A549 (cell line): ENCODE measurements at regions not wholly inside any gene's neighbourhood (a gene's known extent, or its start where the extent isn't known, plus 50 kb on each side); places are given as distances from the start of the nearest gene placed in this dataset.

Experiments used
- ATAC-seq, 2 experiments: fragments of 200-7000 bp in 1 of 2; fragments of >200 bp in 1 of 2; cut with Nextera tagmentation in 1 of 2; cut with Tn5 transposase in 1 of 2; 3 replicates each; pipeline versions ENCODE4 v1.8.0 to v1.9.1; 2018 to 2020; ENCODE audit warnings: mild to moderate bottlenecking in 1 of 2, moderate library complexity in 1 of 2
- CTCF ChIA-PET: fragments of 300-600 bp; sonication (Branson Sonifier 250); formaldehyde crosslinking; extraction: SDS; loops from one replicate; lab custom pipeline; 2021; ENCODE audit warnings: antibody characterized with exemption, inconsistent platforms; lab: Yijun Ruan, JAX
- POLR2A ChIA-PET: fragments of 350-600 bp; formaldehyde crosslinking; extraction: SDS; loops from one replicate; lab custom pipeline; 2021; ENCODE audit warnings: antibody characterized with exemption, inconsistent platforms; lab: Yijun Ruan, JAX
- DNase-seq, 2 experiments: peaks; one replicate each; pipeline versions ENCODE4 v3.0.0 to v3.0.0-alpha.2; 2011 to 2016; ENCODE audit warnings: low read depth in 1 of 2, low spot score in 1 of 2
- FAIRE-seq: peaks from 2 replicates; lab custom pipeline; 2011; peaks lifted over from hg19 to GRCh38; lab: Jason Lieb, UNC
- H3K27ac ChIP-seq, 2 experiments: fragments of >200 bp; sonication (Bioruptor Twin); formaldehyde crosslinking; 3 replicates each; pipeline ENCODE4 v1.5.1; 2016 to 2017
- H3K4me1 ChIP-seq: fragments of >200 bp; sonication (Bioruptor Twin); formaldehyde crosslinking; 3 replicates; pipeline ENCODE4 v1.6.1; 2016
- H3K4me2 ChIP-seq: fragments of >200 bp; sonication (Bioruptor Twin); formaldehyde crosslinking; 3 replicates; pipeline ENCODE4 v1.6.1; 2016
- H3K4me3 ChIP-seq: fragments of >200 bp; sonication (Bioruptor Twin); formaldehyde crosslinking; 3 replicates; pipeline ENCODE4 v1.5.1; 2016
- H3K9me3 ChIP-seq: fragments of >200 bp; sonication (Bioruptor Twin); formaldehyde crosslinking; 3 replicates; pipeline ENCODE4 v1.6.1; 2016
- ATOH8 ChIP-seq: fragments of 250-450 bp; sonication (Bioruptor Pico); IDR thresholded peaks from 2 replicates; pipeline ENCODE4 v1.5.0; 2020; ENCODE audit warnings: low read depth, mild to moderate bottlenecking, moderate library complexity
- BCL3 ChIP-seq: fragments of >200 bp; sonication (Bioruptor Twin); formaldehyde crosslinking; IDR thresholded peaks from 3 replicates; pipeline ENCODE4 v1.6.1; 2016
- BHLHE40 ChIP-seq: IDR thresholded peaks from 2 replicates; pipeline ENCODE4 v1.6.1; 2012; ENCODE audit warnings: low read depth, low read length, inconsistent platforms
- E2F6 ChIP-seq: IDR thresholded peaks from 2 replicates; pipeline ENCODE4 v1.6.1; 2012; ENCODE audit warnings: low read depth, borderline replicate concordance
- ELK1 ChIP-seq: fragments of 150-350 bp; IDR thresholded peaks from 2 replicates; pipeline ENCODE4 v1.6.1; 2014; ENCODE audit warnings: low read depth, mild to moderate bottlenecking, low read length
- ESRRA ChIP-seq: fragments of 150-350 bp; IDR thresholded peaks from 2 replicates; pipeline ENCODE4 v1.6.1; 2014; ENCODE audit warnings: mild to moderate bottlenecking, low read length, borderline replicate concordance
- FOXS1 ChIP-seq: fragments of 250-450 bp; sonication (Bioruptor Pico); IDR thresholded peaks from 2 replicates; pipeline ENCODE4 v1.5.0; 2020; ENCODE audit warnings: mild to moderate bottlenecking, moderate library complexity
- HMGXB4 ChIP-seq: fragments of 250-450 bp; sonication (Bioruptor Pico); IDR thresholded peaks from 2 replicates; pipeline ENCODE4 v1.5.0; 2021; ENCODE audit warnings: mild to moderate bottlenecking, moderate library complexity, borderline replicate concordance
- JUNB ChIP-seq: fragments of >200 bp; sonication (Bioruptor Twin); formaldehyde crosslinking; IDR thresholded peaks from 2 replicates; pipeline ENCODE4 v1.6.1; 2016
- KDM1A ChIP-seq: fragments of 200-600 bp; sonication (generic); IDR thresholded peaks from 2 replicates; pipeline ENCODE4 v1.6.1; 2016; ENCODE audit warnings: low read depth, mild to moderate bottlenecking
- MAX ChIP-seq: IDR thresholded peaks from 2 replicates; pipeline ENCODE4 v1.6.1; 2012
- NR3C1 ChIP-seq: fragments of >200 bp; sonication (Bioruptor Twin); formaldehyde crosslinking; IDR thresholded peaks from 3 replicates; pipeline ENCODE4 v1.6.1; 2017
- PHF8 ChIP-seq: fragments of 200-600 bp; sonication (generic); IDR thresholded peaks from 2 replicates; pipeline ENCODE4 v1.6.1; 2016; ENCODE audit warnings: low read depth, mild to moderate bottlenecking, antibody characterized with exemption, moderate library complexity, borderline replicate concordance
- POLR2A ChIP-seq: IDR thresholded peaks from 2 replicates; pipeline ENCODE4 v1.6.1; 2012; ENCODE audit warnings: mild to moderate bottlenecking, low read length
- POLR2AphosphoS2 ChIP-seq: conservative IDR thresholded peaks from 2 replicates; pipeline ENCODE4 v1.6.1; 2012; ENCODE audit warnings: low read length, improper control_type of control experiment, inconsistent platforms
- RFX5 ChIP-seq: fragments of 450-650 bp; IDR thresholded peaks from 2 replicates; pipeline ENCODE4 v1.7.1; 2014; ENCODE audit warnings: antibody characterized with exemption, mild to moderate bottlenecking, moderate library complexity
- SMC3 ChIP-seq: fragments of >200 bp; sonication (Bioruptor Twin); formaldehyde crosslinking; IDR thresholded peaks from 3 replicates; pipeline ENCODE4 v1.6.1; 2018; ENCODE audit warnings: inconsistent platforms
- SREBF2 ChIP-seq: fragments of 450-650 bp; IDR thresholded peaks from 2 replicates; pipeline ENCODE4 v1.6.1; 2014; ENCODE audit warnings: mild to moderate bottlenecking, moderate library complexity
- TFCP2L1 ChIP-seq: fragments of 250-450 bp; sonication (Bioruptor Pico); IDR thresholded peaks from 2 replicates; pipeline ENCODE4 v1.5.0; 2021; ENCODE audit warnings: mild to moderate bottlenecking
- USF2 ChIP-seq: fragments of 450-650 bp; IDR thresholded peaks from 2 replicates; pipeline ENCODE4 v1.6.1; 2014; ENCODE audit warnings: antibody characterized with exemption
- ZC3H11A ChIP-seq: fragments of 450-650 bp; IDR thresholded peaks from 2 replicates; pipeline ENCODE4 v1.6.1; 2014; ENCODE audit warnings: antibody characterized with exemption, mild to moderate bottlenecking
- ZNF302 ChIP-seq: fragments of 250-450 bp; sonication (Bioruptor Pico); IDR thresholded peaks from 2 replicates; pipeline ENCODE4 v1.9.0; 2021; ENCODE audit warnings: inconsistent platforms, mild to moderate bottlenecking, moderate library complexity
- WGBS: methylation state at CpG from one replicate; pipeline ENCODE4 v1.1.6; 2017; ENCODE audit errors: missing lambda C conversion rate; 5-methylcytosine and 5-hydroxymethylcytosine counted together

GRCh38 chr10:60679388-60679990 is 98.8 kb upstream of the CDK1 start:
- CTCF ChIA-PET, result no interaction called here
- no peaks in the 10 kb centered on the region for H3K4me1 ChIP-seq

GRCh38 chr10:60678978-60679377 is 99.3 kb upstream of the CDK1 start:
- no peak for ATAC-seq
- CTCF ChIA-PET, result no interaction called here

More at GRCh38 chr10:60679388-60679990, 98.8 kb upstream of the CDK1 start:
- 71% methylated on average over 10 of the region's 10 CpGs for WGBS
- ATAC-seq, result no peak
- POLR2A ChIA-PET, result no interaction called here
- Histone ChIP-seq H3K27ac (no peak overlapping the region), H3K4me2 (no peak overlapping the region), H3K4me3 (no peak overlapping the region), H3K9me3 (no peaks in the 10 kb centered on the region; the same call in 2 of the 3 replicates)
- TF ChIP-seq PHF8 (no peak), NR3C1 (no peak), BCL3 (no peak), ZNF302 (no peak)
- FAIRE-seq, result no peak
- no peak for DNase-seq

More at GRCh38 chr10:60678978-60679377, 99.3 kb upstream of the CDK1 start:
- no peak overlapping the region for H3K27ac ChIP-seq
- no peak overlapping the region for H3K4me3 ChIP-seq
- no peak overlapping the region for H3K4me2 ChIP-seq
- TF ChIP-seq MAX (no peak), SREBF2 (no peak), BHLHE40 (no peak), ATOH8 (CRISPR knock-in tag) (no peak), USF2 (no peak), KDM1A (no peak), RFX5 (no peak), POLR2A (no peak), JUNB (no peak), ESRRA (no peak), E2F6 (no peak), FOXS1 (no peak), POLR2AphosphoS2 (no peak), ELK1 (no peak), TFCP2L1 (CRISPR knock-in tag) (no peak), HMGXB4 (CRISPR knock-in tag) (no peak), SMC3 (no peak), ZC3H11A (no peak)
- WGBS, result 48% methylated on average over 4 of the region's 4 CpGs
- DNase-seq (no peak), FAIRE-seq (no peak)
- H3K9me3 ChIP-seq, result no peaks in the 10 kb centered on the region; the same call in 2 of the 3 replicates
- POLR2A ChIA-PET, result no interaction called here
- no peaks in the 10 kb centered on the region for H3K4me1 ChIP-seq
